Loucy (cell line): ENCODE measurements at regions not wholly inside any gene's neighbourhood (a gene's known extent, or its start where the extent isn't known, plus 50 kb on each side); places are given as distances from the start of the nearest gene placed in this dataset.

ENCODE experiments used
- CTCF ChIP-seq: fragments of 200-600 bp; sonication (generic); conservative IDR thresholded peaks from 2 replicates; pipeline ENCODE4 v1.5.1; 2014; ENCODE audit warnings: mild to moderate bottlenecking, antibody characterized with exemption, low read length
- EZH2phosphoT487 ChIP-seq: fragments of 200-600 bp; IDR thresholded peaks from 2 replicates; pipeline ENCODE4 v1.6.1; 2018; ENCODE audit warnings: antibody characterized with exemption, mild to moderate bottlenecking, moderate library complexity, borderline replicate concordance

GRCh38 chr2:51344886-51345285 lies 313.0 kb upstream of the NRXN1 start:
- TF ChIP-seq CTCF (no peak), EZH2phosphoT487 (no peak)
